GM12873 (cell line): ENCODE measurements at regions not wholly inside any gene's neighbourhood (a gene's known extent, or its start where the extent isn't known, plus 50 kb on each side); places are given as distances from the start of the nearest gene placed in this dataset.

Experiments used
- TF ChIP-seq, protein P1 (sequence below): IDR thresholded peaks from 2 replicates; pipeline ENCODE4 v1.5.1; 2012; ENCODE audit warnings: low read depth, mild to moderate bottlenecking, moderate library complexity, low read length, control low read depth; ENCODE audit not compliant: insufficient read depth; ENCODE audit errors: missing control alignments

DNA sequence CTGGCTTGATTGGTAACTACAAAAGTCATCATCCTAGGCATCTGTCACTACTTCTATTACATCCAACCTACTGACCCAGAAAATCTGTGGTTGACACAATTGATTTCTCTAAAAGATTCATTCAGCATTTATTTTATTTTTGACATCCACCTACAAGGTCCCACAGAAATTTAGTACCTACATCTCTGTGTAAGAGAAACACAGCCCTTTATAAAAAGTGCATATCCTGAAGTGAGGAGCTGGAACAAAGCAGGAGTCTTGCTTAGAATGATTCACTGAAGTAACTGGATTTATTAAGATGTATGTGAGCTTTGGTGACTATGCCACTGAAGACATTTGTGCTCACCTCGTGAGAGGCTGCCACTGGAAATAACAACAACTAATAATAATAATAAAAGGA lies 391.0 kb downstream of the GPAT3 start:
- TF ChIP-seq, protein P1, sequence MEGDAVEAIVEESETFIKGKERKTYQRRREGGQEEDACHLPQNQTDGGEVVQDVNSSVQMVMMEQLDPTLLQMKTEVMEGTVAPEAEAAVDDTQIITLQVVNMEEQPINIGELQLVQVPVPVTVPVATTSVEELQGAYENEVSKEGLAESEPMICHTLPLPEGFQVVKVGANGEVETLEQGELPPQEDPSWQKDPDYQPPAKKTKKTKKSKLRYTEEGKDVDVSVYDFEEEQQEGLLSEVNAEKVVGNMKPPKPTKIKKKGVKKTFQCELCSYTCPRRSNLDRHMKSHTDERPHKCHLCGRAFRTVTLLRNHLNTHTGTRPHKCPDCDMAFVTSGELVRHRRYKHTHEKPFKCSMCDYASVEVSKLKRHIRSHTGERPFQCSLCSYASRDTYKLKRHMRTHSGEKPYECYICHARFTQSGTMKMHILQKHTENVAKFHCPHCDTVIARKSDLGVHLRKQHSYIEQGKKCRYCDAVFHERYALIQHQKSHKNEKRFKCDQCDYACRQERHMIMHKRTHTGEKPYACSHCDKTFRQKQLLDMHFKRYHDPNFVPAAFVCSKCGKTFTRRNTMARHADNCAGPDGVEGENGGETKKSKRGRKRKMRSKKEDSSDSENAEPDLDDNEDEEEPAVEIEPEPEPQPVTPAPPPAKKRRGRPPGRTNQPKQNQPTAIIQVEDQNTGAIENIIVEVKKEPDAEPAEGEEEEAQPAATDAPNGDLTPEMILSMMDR = no peak

GRCh38 chr4:83923341-83923740 lies 387.4 kb downstream of the GPAT3 start:
- TF ChIP-seq, protein P1 = no peak

DNA sequence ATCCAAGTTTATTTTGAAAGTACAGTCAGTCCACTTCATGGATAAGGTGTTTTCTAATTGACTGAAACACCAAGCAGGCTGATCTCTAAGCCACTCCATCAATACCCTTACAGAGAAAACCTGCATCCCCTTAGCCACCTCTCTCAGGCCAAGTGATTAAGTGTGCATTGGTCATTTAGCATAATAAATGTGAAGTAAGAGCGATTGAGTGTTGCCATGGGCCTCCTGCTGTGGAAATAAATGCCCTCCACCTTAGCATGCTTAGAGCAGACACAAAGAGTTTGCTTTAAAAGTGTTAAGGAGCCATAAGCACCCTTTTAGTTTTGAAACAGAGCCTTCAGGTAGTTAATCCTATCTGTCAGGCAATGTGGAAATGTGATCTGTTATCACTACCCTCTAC lies 386.5 kb downstream of the GPAT3 start:
- TF ChIP-seq, protein P1 = no peak

- TF ChIP-seq, protein P1 = no peak
Observed at GRCh38 chr4:83921124-83921523, 385.2 kb downstream of the GPAT3 start.

GRCh38 chr4:83920375-83920774 lies 384.5 kb downstream of the GPAT3 start:
- TF ChIP-seq, protein P1 = no peak

GRCh38 chr4:83917572-83917971 lies 381.7 kb downstream of the GPAT3 start:
- TF ChIP-seq, protein P1 = no peak

GRCh38 chr4:83910693-83911092 lies 374.8 kb downstream of the GPAT3 start:
- TF ChIP-seq, protein P1 = no peak
